GM12891 (cell line): ENCODE measurements at regions not wholly inside any gene's neighbourhood (a gene's known extent, or its start where the extent isn't known, plus 50 kb on each side); places are given as distances from the start of the nearest gene placed in this dataset.

Source experiments
- POLR2A ChIP-seq: IDR thresholded peaks from 2 replicates; pipeline ENCODE4 v1.6.1; 2011; ENCODE audit warnings: low read depth, low read length, control low read depth
- POLR2AphosphoS5 ChIP-seq: IDR thresholded peaks from 2 replicates; pipeline ENCODE4 v1.6.1; 2011; ENCODE audit warnings: low read depth, low read length, control low read depth
- SPI1 ChIP-seq: IDR thresholded peaks from 2 replicates; pipeline ENCODE4 v1.6.1; 2011; ENCODE audit warnings: low read depth, low read length, control low read depth
- TAF1 ChIP-seq: IDR thresholded peaks from 2 replicates; pipeline ENCODE4 v1.6.1; 2011; ENCODE audit warnings: low read depth, low read length, control low read depth

- no peak for TF ChIP-seq POLR2AphosphoS5
- TF ChIP-seq TAF1: no peak
- TF ChIP-seq POLR2A: no peak
- no peak for TF ChIP-seq SPI1
Observed at GRCh38 chr13:44688652-44689051, 112.5 kb upstream of the TSC22D1 start.
